DND-41 (cell line): ENCODE measurements at regions not wholly inside any gene's neighbourhood (a gene's known extent, or its start where the extent isn't known, plus 50 kb on each side); places are given as distances from the start of the nearest gene placed in this dataset.
"Not testable (repeated sequence)": the region's sequence is repeated elsewhere in the genome, so short reads cannot be mapped to it uniquely, and the experiment has no call there.

Source experiments
- ATAC-seq: fragments of 200-7000 bp; cut with Tn5 transposase; 3 replicates; pipeline ENCODE4 v1.9.1; 2021; ENCODE audit warnings: low read depth; ENCODE audit not compliant: insufficient read depth
- DNase-seq: peaks from one replicate; pipeline ENCODE4 v3.0.0-alpha.2; 2020
- H2AFZ ChIP-seq: 2 replicates; pipeline ENCODE4 v1.6.0; 2012; ENCODE audit warnings: low read depth, low read length
- H3K27ac ChIP-seq: 2 replicates; pipeline ENCODE4 v1.5.1; 2012; ENCODE audit warnings: low read length, inconsistent platforms
- H3K27me3 ChIP-seq: fragments of 200-600 bp; sonication (generic); 2 replicates; pipeline ENCODE4 v1.6.0; 2012; ENCODE audit warnings: low read length, mild to moderate bottlenecking, inconsistent platforms; ENCODE audit not compliant: insufficient read depth, poor library complexity
- H3K36me3 ChIP-seq: 2 replicates; pipeline ENCODE4 v1.5.1; 2012; ENCODE audit warnings: low read length, inconsistent platforms; ENCODE audit not compliant: insufficient read depth
- H3K4me1 ChIP-seq: 2 replicates; pipeline ENCODE4 v1.5.1; 2012; ENCODE audit warnings: mild to moderate bottlenecking, low read length; ENCODE audit not compliant: insufficient read depth
- H3K4me2 ChIP-seq: 2 replicates; pipeline ENCODE4 v1.6.0; 2012; ENCODE audit warnings: mild to moderate bottlenecking, moderate library complexity, low read length, inconsistent platforms; ENCODE audit not compliant: insufficient read depth
- H3K4me3 ChIP-seq, 2 experiments: fragments of 200-600 bp in 1 of 2; shearing (Covaris generic) in 1 of 2; 2 replicates each; pipeline ENCODE4 v1.5.1; 2012 to 2016; ENCODE audit warnings: inconsistent platforms in 2 of 2, low read length in 2 of 2, mild to moderate bottlenecking in 2 of 2, low read depth in 1 of 2, moderate library complexity in 1 of 2
- H3K79me2 ChIP-seq: 2 replicates; pipeline ENCODE4 v1.6.0; 2012; ENCODE audit warnings: low read length, inconsistent platforms; ENCODE audit not compliant: insufficient read depth
- H3K9ac ChIP-seq: 2 replicates; pipeline ENCODE4 v1.6.0; 2012; ENCODE audit warnings: low read depth, mild to moderate bottlenecking, inconsistent platforms, low read length, moderate library complexity
- H3K9me3 ChIP-seq: 2 replicates; pipeline ENCODE4 v1.5.1; 2012; ENCODE audit warnings: low read length, moderate library complexity, mild to moderate bottlenecking, inconsistent platforms; ENCODE audit not compliant: insufficient read depth, severe bottlenecking
- H4K20me1 ChIP-seq: 2 replicates; pipeline ENCODE4 v1.6.0; 2012; ENCODE audit warnings: low read length; ENCODE audit not compliant: insufficient read depth
- EZH2 ChIP-seq: IDR thresholded peaks from 3 replicates; pipeline ENCODE4 v1.6.1; 2012; ENCODE audit warnings: borderline replicate concordance, low read depth, mild to moderate bottlenecking, moderate library complexity, low read length, inconsistent platforms; ENCODE audit not compliant: severe bottlenecking
- TF ChIP-seq, protein P1 (sequence below): IDR thresholded peaks from 2 replicates; pipeline ENCODE4 v1.5.1; 2012; ENCODE audit warnings: borderline replicate concordance, low read length, moderate library complexity, mild to moderate bottlenecking; ENCODE audit not compliant: poor library complexity, severe bottlenecking; ENCODE audit errors: extremely low read depth

DNA sequence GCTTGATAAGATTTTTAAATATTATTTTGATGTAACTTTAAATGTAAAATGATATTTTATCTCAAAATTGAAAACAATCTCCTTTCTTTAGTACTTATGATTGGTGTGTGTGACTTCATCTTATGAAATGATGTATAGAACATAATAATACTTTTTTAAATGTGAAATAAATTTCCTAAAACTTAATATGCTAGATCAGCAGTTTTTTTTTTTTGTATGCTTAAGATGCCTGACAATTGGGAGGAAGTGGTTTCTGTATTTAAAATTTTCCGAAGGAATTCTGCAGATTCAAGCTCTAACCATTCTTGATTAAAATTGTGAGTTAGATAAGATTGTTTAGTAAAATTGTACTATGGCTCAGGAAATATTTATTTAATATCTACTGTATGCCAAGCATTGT lies 154.9 kb downstream of the KDM5D start:
- Histone ChIP-seq H3K9me3 (no peaks in the 10 kb centered on the region), H3K9ac (no peak overlapping the region), H3K79me2 (peaks cover 38% of the 10 kb centered on the region), H2AFZ (no peak overlapping the region), H3K27me3 (no peaks in the 10 kb centered on the region), H3K36me3 (peaks cover 68% of the 10 kb centered on the region), H3K4me1 (no peaks in the 10 kb centered on the region), H3K4me3 (no peak overlapping the region), H3K4me2 (no peak overlapping the region), H4K20me1 (no peaks in the 10 kb centered on the region; the same call in 1 of the 2 replicates), H3K27ac (no peak overlapping the region)
- DNase-seq (no peak), ATAC-seq (no peak)
- no peak for TF ChIP-seq EZH2
- TF ChIP-seq, protein P1, sequence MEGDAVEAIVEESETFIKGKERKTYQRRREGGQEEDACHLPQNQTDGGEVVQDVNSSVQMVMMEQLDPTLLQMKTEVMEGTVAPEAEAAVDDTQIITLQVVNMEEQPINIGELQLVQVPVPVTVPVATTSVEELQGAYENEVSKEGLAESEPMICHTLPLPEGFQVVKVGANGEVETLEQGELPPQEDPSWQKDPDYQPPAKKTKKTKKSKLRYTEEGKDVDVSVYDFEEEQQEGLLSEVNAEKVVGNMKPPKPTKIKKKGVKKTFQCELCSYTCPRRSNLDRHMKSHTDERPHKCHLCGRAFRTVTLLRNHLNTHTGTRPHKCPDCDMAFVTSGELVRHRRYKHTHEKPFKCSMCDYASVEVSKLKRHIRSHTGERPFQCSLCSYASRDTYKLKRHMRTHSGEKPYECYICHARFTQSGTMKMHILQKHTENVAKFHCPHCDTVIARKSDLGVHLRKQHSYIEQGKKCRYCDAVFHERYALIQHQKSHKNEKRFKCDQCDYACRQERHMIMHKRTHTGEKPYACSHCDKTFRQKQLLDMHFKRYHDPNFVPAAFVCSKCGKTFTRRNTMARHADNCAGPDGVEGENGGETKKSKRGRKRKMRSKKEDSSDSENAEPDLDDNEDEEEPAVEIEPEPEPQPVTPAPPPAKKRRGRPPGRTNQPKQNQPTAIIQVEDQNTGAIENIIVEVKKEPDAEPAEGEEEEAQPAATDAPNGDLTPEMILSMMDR = no peak

DNA sequence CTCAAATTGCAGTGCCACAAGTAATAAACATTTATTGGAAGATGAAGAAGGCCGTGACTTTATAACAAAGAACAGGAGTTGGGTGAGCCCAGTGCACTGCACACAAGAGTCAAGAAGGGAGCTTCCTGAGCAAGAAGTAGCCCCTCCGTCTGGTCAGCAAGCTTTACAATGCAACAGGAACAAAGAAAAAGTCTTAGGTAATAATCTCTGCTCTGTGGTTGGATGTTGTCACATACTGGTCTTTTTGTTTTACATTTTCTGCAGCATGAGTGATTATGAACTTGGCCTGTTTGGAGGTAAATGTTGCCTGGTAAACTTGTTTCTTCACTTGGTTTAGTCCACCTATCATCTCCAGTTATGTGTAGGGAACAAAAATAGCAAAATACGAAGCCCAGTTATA lies 157.2 kb downstream of the KDM5D start:
- H3K4me3 ChIP-seq = no peak overlapping the region
- no peaks in the 10 kb centered on the region for H3K27me3 ChIP-seq
- no peaks in the 10 kb centered on the region; the same call in 1 of the 2 replicates for H4K20me1 ChIP-seq
- DNase-seq (no peak), ATAC-seq (no peak)
- H3K79me2 ChIP-seq = peaks cover 51% of the 10 kb centered on the region
- no peak overlapping the region for H2AFZ ChIP-seq
- H3K27ac ChIP-seq = no peak overlapping the region
- no peak overlapping the region for H3K4me2 ChIP-seq
- H3K36me3 ChIP-seq = peaks cover 53% of the 10 kb centered on the region
- TF ChIP-seq EZH2 = no peak
- H3K9me3 ChIP-seq = no peaks in the 10 kb centered on the region
- peaks cover 4% of the 10 kb centered on the region; the same call in 1 of the 2 replicates for H3K4me1 ChIP-seq
- no peak overlapping the region for H3K9ac ChIP-seq

DNA sequence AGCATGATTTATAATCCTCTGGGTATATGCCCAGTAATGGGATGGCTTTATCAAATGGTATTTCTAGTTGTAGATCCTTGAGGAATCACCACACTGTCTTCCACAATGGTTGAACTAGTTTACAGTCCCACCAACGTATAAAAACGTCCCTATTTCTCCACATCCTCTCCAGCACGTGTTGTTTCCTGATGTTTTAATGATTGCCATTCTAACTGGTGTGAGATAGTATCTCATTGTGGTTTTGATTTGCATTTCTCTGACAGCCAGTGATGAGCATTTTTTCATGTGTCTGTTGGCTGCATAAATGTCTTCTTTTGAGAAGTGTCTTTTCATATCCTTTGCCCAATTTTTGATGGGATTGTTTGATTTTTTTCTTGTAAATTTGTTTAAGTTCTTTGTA lies 163.5 kb downstream of the KDM5D start:
- not testable (repeated sequence) for H4K20me1 ChIP-seq, H3K27me3 ChIP-seq, H3K9me3 ChIP-seq, H2AFZ ChIP-seq, ATAC-seq, H3K4me3 ChIP-seq
- Histone ChIP-seq H3K36me3 (peaks cover 29% of the 10 kb centered on the region), H3K27ac (peak overlapping the region; percentile 80), H3K9ac (peak overlapping the region; percentile 38; the same call in 1 of the 2 replicates), H3K79me2 (peaks cover 80% of the 10 kb centered on the region), H3K4me2 (peak overlapping the region; percentile 46), H3K4me1 (peaks cover 58% of the 10 kb centered on the region)
- DNase-seq = peak; percentile 37

DNA sequence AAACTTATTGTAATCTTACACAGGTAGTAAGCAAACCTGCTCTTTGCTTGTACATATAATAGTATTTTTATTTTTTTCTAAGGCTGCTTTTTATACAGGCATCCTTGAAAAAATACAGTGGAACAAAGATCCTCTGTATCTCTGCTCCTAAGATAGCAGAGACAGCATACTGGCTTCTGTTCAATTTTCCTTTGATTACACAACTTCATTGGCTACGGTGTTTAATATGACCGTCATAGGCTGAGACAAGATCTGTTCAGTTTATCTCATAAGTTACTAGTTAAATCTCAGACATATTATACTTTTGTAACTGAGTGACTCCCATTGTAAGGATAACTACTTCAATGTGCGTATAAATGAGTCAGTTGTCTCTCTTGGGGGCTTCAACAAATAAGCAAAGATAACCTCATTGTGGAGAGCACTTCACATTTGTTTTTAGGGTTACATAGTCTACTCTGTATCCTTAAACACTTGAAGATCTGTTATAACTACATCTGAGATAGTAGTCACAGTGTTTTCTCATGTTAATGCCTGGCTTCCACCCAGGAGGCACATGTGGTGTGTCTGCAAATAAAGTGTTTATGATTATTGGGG lies 166.1 kb downstream of the KDM5D start:
- Histone ChIP-seq H3K9ac (peak overlapping the region; percentile 6; the same call in 1 of the 2 replicates), H3K4me3 (no peak overlapping the region), H2AFZ (no peak overlapping the region), H4K20me1 (peaks cover 18% of the 10 kb centered on the region; the same call in 1 of the 2 replicates), H3K36me3 (peaks cover 40% of the 10 kb centered on the region), H3K27me3 (no peaks in the 10 kb centered on the region), H3K4me2 (no peak overlapping the region), H3K27ac (peak overlapping the region; percentile 80), H3K4me1 (peaks cover 75% of the 10 kb centered on the region), H3K9me3 (no peaks in the 10 kb centered on the region), H3K79me2 (peaks cover 84% of the 10 kb centered on the region)
- DNase-seq (no peak), ATAC-seq (no peak)
- TF ChIP-seq, protein P1 = no peak
- TF ChIP-seq EZH2 = no peak
